OCI-LY1 (cell line): ENCODE measurements at regions not wholly inside any gene's neighbourhood (a gene's known extent, or its start where the extent isn't known, plus 50 kb on each side); places are given as distances from the start of the nearest gene placed in this dataset.

Experiments used
- EZH2 ChIP-seq: fragments of 200-600 bp; sonication (generic), shearing (Covaris generic); IDR thresholded peaks from 2 replicates; pipeline ENCODE4 v1.8.0; 2017; ENCODE audit warnings: borderline replicate concordance, mixed run types, mild to moderate bottlenecking, antibody characterized with exemption, low read length, moderate library complexity, mixed read lengths
- TF ChIP-seq, protein P1 (sequence below): fragments of 200-600 bp; sonication (generic), shearing (Covaris generic); IDR thresholded peaks from 2 replicates; pipeline ENCODE4 v1.5.1; 2017; ENCODE audit warnings: mild to moderate bottlenecking, antibody characterized with exemption, low read length, moderate library complexity, mixed read lengths

DNA sequence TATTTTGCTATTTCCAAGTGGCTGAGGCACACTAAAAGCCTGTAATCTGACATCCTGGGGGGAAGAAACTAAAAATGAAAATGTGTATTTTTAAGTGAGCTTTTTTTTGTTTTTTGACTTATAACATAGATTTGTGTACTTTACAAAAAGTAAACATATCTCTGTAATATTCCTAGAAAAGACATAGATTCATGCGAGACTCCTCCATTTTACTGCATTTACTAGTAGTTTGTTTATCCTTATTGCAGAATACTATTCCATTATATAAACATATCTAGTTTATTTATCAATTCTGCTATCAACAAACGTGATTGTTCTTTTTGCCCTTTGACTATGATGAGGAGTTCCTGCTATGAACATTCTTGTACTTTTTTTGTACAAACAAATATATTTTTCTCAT lies 67.8 kb upstream of the PLSCR5 start:
- TF ChIP-seq, protein P1, sequence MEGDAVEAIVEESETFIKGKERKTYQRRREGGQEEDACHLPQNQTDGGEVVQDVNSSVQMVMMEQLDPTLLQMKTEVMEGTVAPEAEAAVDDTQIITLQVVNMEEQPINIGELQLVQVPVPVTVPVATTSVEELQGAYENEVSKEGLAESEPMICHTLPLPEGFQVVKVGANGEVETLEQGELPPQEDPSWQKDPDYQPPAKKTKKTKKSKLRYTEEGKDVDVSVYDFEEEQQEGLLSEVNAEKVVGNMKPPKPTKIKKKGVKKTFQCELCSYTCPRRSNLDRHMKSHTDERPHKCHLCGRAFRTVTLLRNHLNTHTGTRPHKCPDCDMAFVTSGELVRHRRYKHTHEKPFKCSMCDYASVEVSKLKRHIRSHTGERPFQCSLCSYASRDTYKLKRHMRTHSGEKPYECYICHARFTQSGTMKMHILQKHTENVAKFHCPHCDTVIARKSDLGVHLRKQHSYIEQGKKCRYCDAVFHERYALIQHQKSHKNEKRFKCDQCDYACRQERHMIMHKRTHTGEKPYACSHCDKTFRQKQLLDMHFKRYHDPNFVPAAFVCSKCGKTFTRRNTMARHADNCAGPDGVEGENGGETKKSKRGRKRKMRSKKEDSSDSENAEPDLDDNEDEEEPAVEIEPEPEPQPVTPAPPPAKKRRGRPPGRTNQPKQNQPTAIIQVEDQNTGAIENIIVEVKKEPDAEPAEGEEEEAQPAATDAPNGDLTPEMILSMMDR, result no peak
- no peak for TF ChIP-seq EZH2
